Thyroid gland (tissue), 4 donors: ENCODE measurements at regions not wholly inside any gene's neighbourhood (a gene's known extent, or its start where the extent isn't known, plus 50 kb on each side); places are given as distances from the start of the nearest gene placed in this dataset.

Source experiments
- POLR2A ChIP-seq, 2 donors: fragments of 450-650 bp; IDR thresholded peaks; one replicate each; pipeline ENCODE4 v1.6.1; 2017; ENCODE audit warnings: antibody characterized with exemption in 2 of 2, mild to moderate bottlenecking in 2 of 2, moderate library complexity in 1 of 2
- TF ChIP-seq, protein P1 (sequence below), 6 experiments: fragments of 200-600 bp in 3 of 6; fragments of 450-650 bp in 3 of 6; sonication (generic) in 3 of 6; IDR thresholded peaks; one replicate each; pipeline ENCODE4 v1.5.1; 2016 to 2019; ENCODE audit warnings: antibody characterized with exemption in 6 of 6, mild to moderate bottlenecking in 2 of 6, inconsistent platforms in 1 of 6, moderate library complexity in 1 of 6

DNA sequence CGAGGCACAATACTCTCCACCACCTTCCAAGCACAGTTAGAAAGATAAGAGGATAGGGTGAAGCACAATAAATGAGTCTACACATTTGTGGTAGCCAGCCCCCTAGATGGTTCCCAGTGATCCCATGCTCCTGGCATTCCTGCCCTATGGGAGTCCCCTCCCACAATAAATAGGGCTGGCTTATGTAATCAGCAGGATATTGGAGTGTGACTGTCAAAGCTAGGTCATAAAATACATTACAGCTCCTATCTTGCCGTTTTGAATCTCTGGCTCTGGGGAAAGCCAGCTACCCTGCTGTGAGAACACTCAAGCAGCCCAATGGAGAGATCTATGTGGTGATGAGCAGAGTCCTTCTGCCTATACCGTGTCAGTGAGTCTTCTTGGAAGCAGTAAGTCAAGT lies 198.7 kb upstream of the NOCT start:
- no peak for TF ChIP-seq POLR2A (IDR thresholded peaks at IDR 0.05)
- TF ChIP-seq, protein P1, sequence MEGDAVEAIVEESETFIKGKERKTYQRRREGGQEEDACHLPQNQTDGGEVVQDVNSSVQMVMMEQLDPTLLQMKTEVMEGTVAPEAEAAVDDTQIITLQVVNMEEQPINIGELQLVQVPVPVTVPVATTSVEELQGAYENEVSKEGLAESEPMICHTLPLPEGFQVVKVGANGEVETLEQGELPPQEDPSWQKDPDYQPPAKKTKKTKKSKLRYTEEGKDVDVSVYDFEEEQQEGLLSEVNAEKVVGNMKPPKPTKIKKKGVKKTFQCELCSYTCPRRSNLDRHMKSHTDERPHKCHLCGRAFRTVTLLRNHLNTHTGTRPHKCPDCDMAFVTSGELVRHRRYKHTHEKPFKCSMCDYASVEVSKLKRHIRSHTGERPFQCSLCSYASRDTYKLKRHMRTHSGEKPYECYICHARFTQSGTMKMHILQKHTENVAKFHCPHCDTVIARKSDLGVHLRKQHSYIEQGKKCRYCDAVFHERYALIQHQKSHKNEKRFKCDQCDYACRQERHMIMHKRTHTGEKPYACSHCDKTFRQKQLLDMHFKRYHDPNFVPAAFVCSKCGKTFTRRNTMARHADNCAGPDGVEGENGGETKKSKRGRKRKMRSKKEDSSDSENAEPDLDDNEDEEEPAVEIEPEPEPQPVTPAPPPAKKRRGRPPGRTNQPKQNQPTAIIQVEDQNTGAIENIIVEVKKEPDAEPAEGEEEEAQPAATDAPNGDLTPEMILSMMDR (IDR thresholded peaks at IDR 0.05), result no peak
